Peyer's patch (tissue), 4 donors: ENCODE measurements at regions not wholly inside any gene's neighbourhood (a gene's known extent, or its start where the extent isn't known, plus 50 kb on each side); places are given as distances from the start of the nearest gene placed in this dataset.

ENCODE experiments used
- CTCF ChIP-seq, 6 experiments: fragments of 450-650 bp in 4 of 6; fragments of 200-600 bp in 2 of 6; sonication (generic) in 1 of 6; IDR thresholded peaks; one replicate each; pipeline ENCODE4 v1.5.1; 2017 to 2019; ENCODE audit warnings: antibody characterized with exemption in 6 of 6, mild to moderate bottlenecking in 3 of 6, moderate library complexity in 1 of 6
- POLR2A ChIP-seq, 2 donors: fragments of 450-650 bp; IDR thresholded peaks; one replicate each; pipeline ENCODE4 v1.5.1; 2017; ENCODE audit warnings: antibody characterized with exemption in 2 of 2, mild to moderate bottlenecking in 2 of 2, moderate library complexity in 2 of 2

- no peak for TF ChIP-seq CTCF (IDR thresholded peaks at IDR 0.05)
- no peak for TF ChIP-seq POLR2A (IDR thresholded peaks at IDR 0.05)
Observed at GRCh38 chr5:171650597-171650996, 135.0 kb upstream of the SMIM23 start.
